GM23338 (cell line): ENCODE measurements at regions not wholly inside any gene's neighbourhood (a gene's known extent, or its start where the extent isn't known, plus 50 kb on each side); places are given as distances from the start of the nearest gene placed in this dataset.

ENCODE experiments used
- ATAC-seq: fragments of 200-7000 bp; cut with Tn5 transposase; 3 replicates; pipeline ENCODE4 v1.9.1; 2020
- DNase-seq: peaks from one replicate; pipeline ENCODE4 v3.0.0-alpha.2; 2015; ENCODE audit warnings: low spot score
- H2AFZ ChIP-seq: fragments of 200-600 bp; sonication (generic); 2 replicates; pipeline ENCODE4 v1.8.0; 2016; ENCODE audit warnings: antibody characterized with exemption, mild to moderate bottlenecking, moderate library complexity
- H3F3A ChIP-seq: fragments of 200-600 bp; sonication (generic); replicated peaks from 2 replicates; pipeline ENCODE4 v1.8.0; 2017; ENCODE audit warnings: antibody characterized with exemption, mixed run types, low read depth
- H3K27ac ChIP-seq: fragments of 200-600 bp; sonication (generic); 2 replicates; pipeline ENCODE4 v1.6.1; 2016; ENCODE audit warnings: low read depth
- H3K27me3 ChIP-seq: fragments of 200-600 bp; sonication (generic); 2 replicates; pipeline ENCODE4 v1.8.0; 2016; ENCODE audit warnings: mild to moderate bottlenecking, mixed run types, moderate library complexity; ENCODE audit not compliant: insufficient read depth
- H3K36me3 ChIP-seq: fragments of 200-600 bp; sonication (generic); 2 replicates; pipeline ENCODE4 v1.8.0; 2016; ENCODE audit warnings: mild to moderate bottlenecking; ENCODE audit not compliant: insufficient read depth
- H3K4me1 ChIP-seq: fragments of 200-600 bp; sonication (generic); 2 replicates; pipeline ENCODE4 v1.8.0; 2016; ENCODE audit warnings: mild to moderate bottlenecking, moderate library complexity; ENCODE audit not compliant: insufficient read depth
- H3K4me2 ChIP-seq: fragments of 200-600 bp; sonication (generic); 2 replicates; pipeline ENCODE4 v1.7.1; 2017; ENCODE audit warnings: mixed run types
- H3K4me3 ChIP-seq: fragments of 200-600 bp; sonication (generic); 2 replicates; pipeline ENCODE4 v1.6.1; 2016; ENCODE audit warnings: mixed run types
- H3K79me2 ChIP-seq: fragments of 200-600 bp; sonication (generic); replicated peaks from 2 replicates; pipeline ENCODE4 v1.8.0; 2017; ENCODE audit warnings: mild to moderate bottlenecking; ENCODE audit not compliant: insufficient read depth
- H3K9me2 ChIP-seq: fragments of 200-600 bp; sonication (generic); 2 replicates; pipeline ENCODE4 v1.8.0; 2017; ENCODE audit not compliant: insufficient read depth
- H4K20me1 ChIP-seq: fragments of 200-600 bp; sonication (generic); replicated peaks from 2 replicates; pipeline ENCODE4 v1.8.0; 2017; ENCODE audit warnings: mild to moderate bottlenecking; ENCODE audit not compliant: insufficient read depth
- H3K27ac Mint-ChIP-seq: 2 replicates; pipeline ENCODE4 v1.8.0; 2020; ENCODE audit warnings: inconsistent platforms, mild to moderate bottlenecking, moderate library complexity, mixed read lengths
- H3K27me3 Mint-ChIP-seq: 3 replicates; pipeline ENCODE4 v1.8.0; 2022; ENCODE audit warnings: low read depth, mild to moderate bottlenecking, moderate library complexity, mixed read lengths, inconsistent platforms; ENCODE audit not compliant: insufficient read depth, poor library complexity
- H3K36me3 Mint-ChIP-seq: 3 replicates; pipeline ENCODE4 v1.8.0; 2021; ENCODE audit warnings: low read depth, mild to moderate bottlenecking, inconsistent platforms, moderate library complexity, mixed read lengths
- H3K4me1 Mint-ChIP-seq: 3 replicates; pipeline ENCODE4 v1.8.0; 2020; ENCODE audit warnings: mild to moderate bottlenecking, inconsistent platforms, mixed read lengths
- H3K4me3 Mint-ChIP-seq: 3 replicates; pipeline ENCODE4 v1.8.0; 2021; ENCODE audit warnings: moderate library complexity, mild to moderate bottlenecking, inconsistent platforms, mixed read lengths
- H3K9me3 Mint-ChIP-seq: 3 replicates; pipeline ENCODE4 v1.8.0; 2020; ENCODE audit warnings: moderate library complexity, mild to moderate bottlenecking, inconsistent platforms, mixed read lengths
- CREB1 ChIP-seq: fragments of 250-450 bp; sonication (Bioruptor Pico); IDR thresholded peaks from 2 replicates; pipeline ENCODE4 v1.5.0; 2020; ENCODE audit warnings: low read depth, mild to moderate bottlenecking, moderate library complexity
- EZH2phosphoT487 ChIP-seq: fragments of 200-600 bp; sonication (generic); IDR thresholded peaks from one replicate; pipeline ENCODE4 v1.8.1; 2018; ENCODE audit warnings: antibody characterized with exemption; ENCODE audit not compliant: unreplicated experiment
- NANOG ChIP-seq: IDR thresholded peaks from 2 replicates; pipeline ENCODE4 v1.6.1; 2016; ENCODE audit warnings: antibody characterized with exemption, borderline replicate concordance
- POLR2AphosphoS5 ChIP-seq: IDR thresholded peaks from 2 replicates; pipeline ENCODE4 v1.6.1; 2016; ENCODE audit warnings: antibody characterized with exemption, low read depth
- STAT1 ChIP-seq: IDR thresholded peaks from one replicate; pipeline ENCODE4 v1.6.1; 2016; ENCODE audit warnings: antibody characterized with exemption; ENCODE audit not compliant: unreplicated experiment
- ZNF331 ChIP-seq: fragments of 250-450 bp; sonication (Bioruptor Pico); IDR thresholded peaks from 2 replicates; pipeline ENCODE4 v1.5.0; 2020; ENCODE audit warnings: low read depth, mild to moderate bottlenecking, moderate library complexity
- TF ChIP-seq, protein P1 (sequence below), 2 experiments: fragments of 200-600 bp in 1 of 2; sonication (generic) in 1 of 2; conservative IDR thresholded peaks; 2 replicates each; pipeline versions ENCODE4 v1.5.1 to v1.6.1; 2016 to 2017; ENCODE audit warnings: antibody characterized with exemption in 2 of 2, low read depth in 2 of 2, mild to moderate bottlenecking in 2 of 2, moderate library complexity in 1 of 2
- TF ChIP-seq, protein P2 (sequence below): IDR thresholded peaks from one replicate; pipeline ENCODE4 v1.6.1; 2018; ENCODE audit warnings: antibody characterized with exemption; ENCODE audit not compliant: unreplicated experiment
- TF ChIP-seq, protein P3 (sequence below): IDR thresholded peaks from 2 replicates; pipeline ENCODE4 v1.6.1; 2016; ENCODE audit warnings: antibody characterized with exemption
- TF ChIP-seq, protein P4 (sequence below): fragments of 250-450 bp; sonication (Bioruptor Pico); IDR thresholded peaks from 2 replicates; pipeline ENCODE4 v1.5.0; 2020; ENCODE audit warnings: mild to moderate bottlenecking, moderate library complexity

DNA sequence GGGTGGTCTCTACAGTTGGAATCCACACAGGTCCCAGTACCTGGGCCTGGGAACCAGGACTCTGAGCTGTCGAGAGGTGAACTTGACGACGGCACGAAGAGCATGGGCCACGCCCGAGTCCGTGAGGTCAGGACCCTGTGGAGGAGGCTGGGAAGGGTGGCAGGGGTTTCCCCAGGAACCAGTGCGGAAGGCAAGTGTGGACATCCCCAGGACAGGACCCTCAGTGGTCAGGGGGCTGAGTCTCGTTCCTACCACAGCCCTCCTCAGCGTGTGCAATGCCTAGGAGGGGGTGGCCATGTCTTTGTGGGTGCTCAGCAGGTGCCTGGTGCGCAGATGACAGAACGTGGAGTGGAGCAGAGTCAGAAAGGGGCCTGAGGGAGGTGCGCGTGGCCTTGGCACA is 335.6 kb upstream of the SALL3 start:
- H3K4me3 Mint-ChIP-seq, result no peak overlapping the region

DNA sequence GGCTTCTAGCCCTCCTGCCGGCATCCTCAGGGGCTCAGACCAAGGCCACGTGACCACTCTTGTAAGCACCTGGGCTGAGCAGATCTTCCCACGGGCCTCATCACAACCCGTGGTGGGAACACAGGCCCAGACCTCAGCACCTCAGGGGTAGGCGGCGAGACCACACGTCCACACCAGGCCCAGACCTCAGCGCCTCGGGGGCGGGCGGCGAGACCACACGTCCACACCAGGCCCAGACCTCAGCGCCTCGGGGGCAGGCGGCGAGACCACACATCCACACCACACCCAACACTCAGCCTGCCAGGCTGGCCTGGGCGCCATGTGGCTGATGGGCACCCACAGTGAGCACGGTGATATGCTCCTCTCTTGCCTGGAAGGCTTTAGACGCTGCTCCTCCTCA is 334.4 kb upstream of the SALL3 start:
- no peaks in the 10 kb centered on the region for H3K4me1 Mint-ChIP-seq
- H3K4me1 ChIP-seq, result 0 out of 2 replicates have a peak, but pooled peaks cover 3% of the 10 kb centered on the region
- H3K4me3 Mint-ChIP-seq, result no peak overlapping the region
- H2AFZ ChIP-seq, result no peak overlapping the region
- no peak overlapping the region for H3K4me2 ChIP-seq
- H3K79me2 ChIP-seq, result no peaks in the 10 kb centered on the region
- no peak overlapping the region for H3K27ac Mint-ChIP-seq
- 0 out of 2 replicates have a peak, but pooled peaks cover 2% of the 10 kb centered on the region for H3K9me2 ChIP-seq
- H3K27me3 Mint-ChIP-seq, result peaks cover 10% of the 10 kb centered on the region
- peaks cover 3% of the 10 kb centered on the region; the same call in 1 of the 2 replicates for H3K36me3 ChIP-seq
- DNase-seq (no peak), ATAC-seq (no peak)
- no peaks in the 10 kb centered on the region for H3K27me3 ChIP-seq
- H4K20me1 ChIP-seq, result no peaks in the 10 kb centered on the region
- H3K27ac ChIP-seq, result no peak overlapping the region
- H3K9me3 Mint-ChIP-seq, result peaks cover 100% of the 10 kb centered on the region
- H3K4me3 ChIP-seq, result no peak overlapping the region
- no peaks in the 10 kb centered on the region for H3F3A ChIP-seq
- H3K36me3 Mint-ChIP-seq, result peaks cover 63% of the 10 kb centered on the region
- TF ChIP-seq STAT1 (no peak), CREB1 (no peak), EZH2phosphoT487 (no peak), POLR2AphosphoS5 (no peak)
- TF ChIP-seq, protein P1, sequence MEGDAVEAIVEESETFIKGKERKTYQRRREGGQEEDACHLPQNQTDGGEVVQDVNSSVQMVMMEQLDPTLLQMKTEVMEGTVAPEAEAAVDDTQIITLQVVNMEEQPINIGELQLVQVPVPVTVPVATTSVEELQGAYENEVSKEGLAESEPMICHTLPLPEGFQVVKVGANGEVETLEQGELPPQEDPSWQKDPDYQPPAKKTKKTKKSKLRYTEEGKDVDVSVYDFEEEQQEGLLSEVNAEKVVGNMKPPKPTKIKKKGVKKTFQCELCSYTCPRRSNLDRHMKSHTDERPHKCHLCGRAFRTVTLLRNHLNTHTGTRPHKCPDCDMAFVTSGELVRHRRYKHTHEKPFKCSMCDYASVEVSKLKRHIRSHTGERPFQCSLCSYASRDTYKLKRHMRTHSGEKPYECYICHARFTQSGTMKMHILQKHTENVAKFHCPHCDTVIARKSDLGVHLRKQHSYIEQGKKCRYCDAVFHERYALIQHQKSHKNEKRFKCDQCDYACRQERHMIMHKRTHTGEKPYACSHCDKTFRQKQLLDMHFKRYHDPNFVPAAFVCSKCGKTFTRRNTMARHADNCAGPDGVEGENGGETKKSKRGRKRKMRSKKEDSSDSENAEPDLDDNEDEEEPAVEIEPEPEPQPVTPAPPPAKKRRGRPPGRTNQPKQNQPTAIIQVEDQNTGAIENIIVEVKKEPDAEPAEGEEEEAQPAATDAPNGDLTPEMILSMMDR (conservative IDR thresholded peaks at IDR 0.05; ENCODE audit: low read depth in 2 of 2), result no peak
- TF ChIP-seq, protein P2, sequence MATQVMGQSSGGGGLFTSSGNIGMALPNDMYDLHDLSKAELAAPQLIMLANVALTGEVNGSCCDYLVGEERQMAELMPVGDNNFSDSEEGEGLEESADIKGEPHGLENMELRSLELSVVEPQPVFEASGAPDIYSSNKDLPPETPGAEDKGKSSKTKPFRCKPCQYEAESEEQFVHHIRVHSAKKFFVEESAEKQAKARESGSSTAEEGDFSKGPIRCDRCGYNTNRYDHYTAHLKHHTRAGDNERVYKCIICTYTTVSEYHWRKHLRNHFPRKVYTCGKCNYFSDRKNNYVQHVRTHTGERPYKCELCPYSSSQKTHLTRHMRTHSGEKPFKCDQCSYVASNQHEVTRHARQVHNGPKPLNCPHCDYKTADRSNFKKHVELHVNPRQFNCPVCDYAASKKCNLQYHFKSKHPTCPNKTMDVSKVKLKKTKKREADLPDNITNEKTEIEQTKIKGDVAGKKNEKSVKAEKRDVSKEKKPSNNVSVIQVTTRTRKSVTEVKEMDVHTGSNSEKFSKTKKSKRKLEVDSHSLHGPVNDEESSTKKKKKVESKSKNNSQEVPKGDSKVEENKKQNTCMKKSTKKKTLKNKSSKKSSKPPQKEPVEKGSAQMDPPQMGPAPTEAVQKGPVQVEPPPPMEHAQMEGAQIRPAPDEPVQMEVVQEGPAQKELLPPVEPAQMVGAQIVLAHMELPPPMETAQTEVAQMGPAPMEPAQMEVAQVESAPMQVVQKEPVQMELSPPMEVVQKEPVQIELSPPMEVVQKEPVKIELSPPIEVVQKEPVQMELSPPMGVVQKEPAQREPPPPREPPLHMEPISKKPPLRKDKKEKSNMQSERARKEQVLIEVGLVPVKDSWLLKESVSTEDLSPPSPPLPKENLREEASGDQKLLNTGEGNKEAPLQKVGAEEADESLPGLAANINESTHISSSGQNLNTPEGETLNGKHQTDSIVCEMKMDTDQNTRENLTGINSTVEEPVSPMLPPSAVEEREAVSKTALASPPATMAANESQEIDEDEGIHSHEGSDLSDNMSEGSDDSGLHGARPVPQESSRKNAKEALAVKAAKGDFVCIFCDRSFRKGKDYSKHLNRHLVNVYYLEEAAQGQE, result no peak
- TF ChIP-seq, protein P3, sequence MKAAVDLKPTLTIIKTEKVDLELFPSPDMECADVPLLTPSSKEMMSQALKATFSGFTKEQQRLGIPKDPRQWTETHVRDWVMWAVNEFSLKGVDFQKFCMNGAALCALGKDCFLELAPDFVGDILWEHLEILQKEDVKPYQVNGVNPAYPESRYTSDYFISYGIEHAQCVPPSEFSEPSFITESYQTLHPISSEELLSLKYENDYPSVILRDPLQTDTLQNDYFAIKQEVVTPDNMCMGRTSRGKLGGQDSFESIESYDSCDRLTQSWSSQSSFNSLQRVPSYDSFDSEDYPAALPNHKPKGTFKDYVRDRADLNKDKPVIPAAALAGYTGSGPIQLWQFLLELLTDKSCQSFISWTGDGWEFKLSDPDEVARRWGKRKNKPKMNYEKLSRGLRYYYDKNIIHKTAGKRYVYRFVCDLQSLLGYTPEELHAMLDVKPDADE, result no peak
- TF ChIP-seq, protein P4, sequence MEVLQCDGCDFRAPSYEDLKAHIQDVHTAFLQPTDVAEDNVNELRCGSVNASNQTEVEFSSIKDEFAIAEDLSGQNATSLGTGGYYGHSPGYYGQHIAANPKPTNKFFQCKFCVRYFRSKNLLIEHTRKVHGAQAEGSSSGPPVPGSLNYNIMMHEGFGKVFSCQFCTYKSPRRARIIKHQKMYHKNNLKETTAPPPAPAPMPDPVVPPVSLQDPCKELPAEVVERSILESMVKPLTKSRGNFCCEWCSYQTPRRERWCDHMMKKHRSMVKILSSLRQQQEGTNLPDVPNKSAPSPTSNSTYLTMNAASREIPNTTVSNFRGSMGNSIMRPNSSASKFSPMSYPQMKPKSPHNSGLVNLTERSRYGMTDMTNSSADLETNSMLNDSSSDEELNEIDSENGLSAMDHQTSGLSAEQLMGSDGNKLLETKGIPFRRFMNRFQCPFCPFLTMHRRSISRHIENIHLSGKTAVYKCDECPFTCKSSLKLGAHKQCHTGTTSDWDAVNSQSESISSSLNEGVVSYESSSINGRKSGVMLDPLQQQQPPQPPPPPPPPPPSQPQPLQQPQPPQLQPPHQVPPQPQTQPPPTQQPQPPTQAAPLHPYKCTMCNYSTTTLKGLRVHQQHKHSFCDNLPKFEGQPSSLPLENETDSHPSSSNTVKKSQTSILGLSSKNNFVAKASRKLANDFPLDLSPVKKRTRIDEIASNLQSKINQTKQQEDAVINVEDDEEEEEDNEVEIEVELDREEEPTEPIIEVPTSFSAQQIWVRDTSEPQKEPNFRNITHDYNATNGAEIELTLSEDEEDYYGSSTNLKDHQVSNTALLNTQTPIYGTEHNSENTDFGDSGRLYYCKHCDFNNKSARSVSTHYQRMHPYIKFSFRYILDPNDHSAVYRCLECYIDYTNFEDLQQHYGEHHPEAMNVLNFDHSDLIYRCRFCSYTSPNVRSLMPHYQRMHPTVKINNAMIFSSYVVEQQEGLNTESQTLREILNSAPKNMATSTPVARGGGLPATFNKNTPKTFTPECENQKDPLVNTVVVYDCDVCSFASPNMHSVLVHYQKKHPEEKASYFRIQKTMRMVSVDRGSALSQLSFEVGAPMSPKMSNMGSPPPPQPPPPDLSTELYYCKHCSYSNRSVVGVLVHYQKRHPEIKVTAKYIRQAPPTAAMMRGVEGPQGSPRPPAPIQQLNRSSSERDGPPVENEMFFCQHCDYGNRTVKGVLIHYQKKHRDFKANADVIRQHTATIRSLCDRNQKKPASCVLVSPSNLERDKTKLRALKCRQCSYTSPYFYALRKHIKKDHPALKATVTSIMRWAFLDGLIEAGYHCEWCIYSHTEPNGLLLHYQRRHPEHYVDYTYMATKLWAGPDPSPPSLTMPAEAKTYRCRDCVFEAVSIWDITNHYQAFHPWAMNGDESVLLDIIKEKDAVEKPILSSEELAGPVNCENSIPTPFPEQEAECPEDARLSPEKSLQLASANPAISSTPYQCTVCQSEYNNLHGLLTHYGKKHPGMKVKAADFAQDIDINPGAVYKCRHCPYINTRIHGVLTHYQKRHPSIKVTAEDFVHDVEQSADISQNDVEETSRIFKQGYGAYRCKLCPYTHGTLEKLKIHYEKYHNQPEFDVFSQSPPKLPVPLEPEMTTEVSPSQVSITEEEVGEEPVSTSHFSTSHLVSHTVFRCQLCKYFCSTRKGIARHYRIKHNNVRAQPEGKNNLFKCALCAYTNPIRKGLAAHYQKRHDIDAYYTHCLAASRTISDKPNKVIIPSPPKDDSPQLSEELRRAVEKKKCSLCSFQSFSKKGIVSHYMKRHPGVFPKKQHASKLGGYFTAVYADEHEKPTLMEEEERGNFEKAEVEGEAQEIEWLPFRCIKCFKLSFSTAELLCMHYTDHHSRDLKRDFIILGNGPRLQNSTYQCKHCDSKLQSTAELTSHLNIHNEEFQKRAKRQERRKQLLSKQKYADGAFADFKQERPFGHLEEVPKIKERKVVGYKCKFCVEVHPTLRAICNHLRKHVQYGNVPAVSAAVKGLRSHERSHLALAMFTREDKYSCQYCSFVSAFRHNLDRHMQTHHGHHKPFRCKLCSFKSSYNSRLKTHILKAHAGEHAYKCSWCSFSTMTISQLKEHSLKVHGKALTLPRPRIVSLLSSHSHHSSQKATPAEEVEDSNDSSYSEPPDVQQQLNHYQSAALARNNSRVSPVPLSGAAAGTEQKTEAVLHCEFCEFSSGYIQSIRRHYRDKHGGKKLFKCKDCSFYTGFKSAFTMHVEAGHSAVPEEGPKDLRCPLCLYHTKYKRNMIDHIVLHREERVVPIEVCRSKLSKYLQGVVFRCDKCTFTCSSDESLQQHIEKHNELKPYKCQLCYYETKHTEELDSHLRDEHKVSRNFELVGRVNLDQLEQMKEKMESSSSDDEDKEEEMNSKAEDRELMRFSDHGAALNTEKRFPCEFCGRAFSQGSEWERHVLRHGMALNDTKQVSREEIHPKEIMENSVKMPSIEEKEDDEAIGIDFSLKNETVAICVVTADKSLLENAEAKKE (CRISPR knock-in tag), result no peak

More for the DNA sequence above, 335.6 kb upstream of the SALL3 start:
- TF ChIP-seq STAT1 (no peak), NANOG (no peak), ZNF331 (CRISPR knock-in tag) (no peak), POLR2AphosphoS5 (no peak), EZH2phosphoT487 (no peak)
- Mint-ChIP-seq H3K4me1 (no peaks in the 10 kb centered on the region), H3K27me3 (peaks cover 12% of the 10 kb centered on the region), H3K36me3 (peaks cover 67% of the 10 kb centered on the region), H3K27ac (no peak overlapping the region), H3K9me3 (peaks cover 100% of the 10 kb centered on the region)
- Histone ChIP-seq H3K27me3 (no peaks in the 10 kb centered on the region), H3F3A (no peaks in the 10 kb centered on the region), H4K20me1 (no peaks in the 10 kb centered on the region), H2AFZ (no peak overlapping the region), H3K79me2 (no peaks in the 10 kb centered on the region), H3K27ac (no peak overlapping the region), H3K4me3 (no peak overlapping the region), H3K4me2 (no peak overlapping the region), H3K36me3 (peaks cover 3% of the 10 kb centered on the region; the same call in 1 of the 2 replicates), H3K9me2 (0 out of 2 replicates have a peak, but pooled peaks cover 2% of the 10 kb centered on the region), H3K4me1 (0 out of 2 replicates have a peak, but pooled peaks cover 3% of the 10 kb centered on the region)
- DNase-seq (no peak), ATAC-seq (no peak)
